SU-DHL-6 (cell line): ENCODE measurements at regions not wholly inside any gene's neighbourhood (a gene's known extent, or its start where the extent isn't known, plus 50 kb on each side); places are given as distances from the start of the nearest gene placed in this dataset.

Source experiments
- EZH2phosphoT487 ChIP-seq: fragments of 200-600 bp; sonication (generic), shearing (Covaris generic); conservative IDR thresholded peaks from 2 replicates; pipeline ENCODE4 v1.6.1; 2018; ENCODE audit warnings: mild to moderate bottlenecking, antibody characterized with exemption, low read length, moderate library complexity, mixed read lengths
- TF ChIP-seq, protein P1 (sequence below): fragments of 200-600 bp; sonication (generic); IDR thresholded peaks from one replicate; pipeline ENCODE4 v1.5.1; 2017; ENCODE audit warnings: antibody characterized with exemption, mild to moderate bottlenecking, low read length, moderate library complexity; ENCODE audit not compliant: insufficient read depth, poor library complexity, severe bottlenecking

DNA sequence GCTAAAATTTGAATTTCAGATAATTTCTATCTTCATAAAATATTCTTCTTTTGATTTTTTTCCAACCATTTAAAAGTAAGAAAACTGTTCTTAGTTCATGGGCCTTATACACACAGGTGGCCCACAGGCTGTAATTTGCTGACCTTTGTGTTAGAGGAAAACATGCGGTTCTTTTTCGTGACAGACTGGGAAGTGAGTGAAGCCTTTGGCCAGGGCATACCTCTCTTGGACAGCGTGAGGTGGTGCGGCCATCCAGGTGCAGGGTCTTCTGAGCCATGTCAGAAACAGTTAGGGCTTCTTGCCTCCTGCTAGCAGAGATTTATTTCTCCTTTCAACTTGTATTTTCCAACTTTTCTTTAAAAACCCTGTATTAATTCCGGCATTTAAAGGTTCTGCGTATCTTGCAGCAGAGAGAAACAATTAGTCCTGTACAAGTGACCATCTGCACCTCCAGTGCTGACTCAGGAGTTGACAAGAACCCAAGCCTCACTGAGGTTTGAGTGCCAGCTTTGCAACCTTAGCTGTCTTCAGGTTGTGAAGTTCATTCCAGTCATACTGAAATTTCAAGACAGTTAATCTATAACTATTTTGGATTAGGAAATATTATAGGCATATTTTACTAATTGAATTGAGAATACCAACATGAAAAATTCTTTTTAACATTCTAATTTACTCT lies 177.8 kb downstream of the LY86 start:
- TF ChIP-seq, protein P1, sequence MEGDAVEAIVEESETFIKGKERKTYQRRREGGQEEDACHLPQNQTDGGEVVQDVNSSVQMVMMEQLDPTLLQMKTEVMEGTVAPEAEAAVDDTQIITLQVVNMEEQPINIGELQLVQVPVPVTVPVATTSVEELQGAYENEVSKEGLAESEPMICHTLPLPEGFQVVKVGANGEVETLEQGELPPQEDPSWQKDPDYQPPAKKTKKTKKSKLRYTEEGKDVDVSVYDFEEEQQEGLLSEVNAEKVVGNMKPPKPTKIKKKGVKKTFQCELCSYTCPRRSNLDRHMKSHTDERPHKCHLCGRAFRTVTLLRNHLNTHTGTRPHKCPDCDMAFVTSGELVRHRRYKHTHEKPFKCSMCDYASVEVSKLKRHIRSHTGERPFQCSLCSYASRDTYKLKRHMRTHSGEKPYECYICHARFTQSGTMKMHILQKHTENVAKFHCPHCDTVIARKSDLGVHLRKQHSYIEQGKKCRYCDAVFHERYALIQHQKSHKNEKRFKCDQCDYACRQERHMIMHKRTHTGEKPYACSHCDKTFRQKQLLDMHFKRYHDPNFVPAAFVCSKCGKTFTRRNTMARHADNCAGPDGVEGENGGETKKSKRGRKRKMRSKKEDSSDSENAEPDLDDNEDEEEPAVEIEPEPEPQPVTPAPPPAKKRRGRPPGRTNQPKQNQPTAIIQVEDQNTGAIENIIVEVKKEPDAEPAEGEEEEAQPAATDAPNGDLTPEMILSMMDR: no peak
- TF ChIP-seq EZH2phosphoT487: no peak
